ENCODE measurements at regions not wholly inside any gene's neighbourhood (a gene's known extent, or its start where the extent isn't known, plus 50 kb on each side); places are given as distances from the start of the nearest gene placed in this dataset.

GRCh38 chr15:47570044-47570443, 147.3 kb upstream of the SEMA6D start:
- no peak for TF ChIP-seq EZH2 (IDR thresholded peaks at IDR 0.05; ENCODE audit: insufficient read depth, low read length)
- no peak for TF ChIP-seq CTCF (IDR thresholded peaks at IDR 0.05; ENCODE audit: insufficient read depth, low read depth, low read length)

All from astrocyte (in vitro differentiated cells and primary cell).